ENCODE measurements at regions not wholly inside any gene's neighbourhood (a gene's known extent, or its start where the extent isn't known, plus 50 kb on each side); places are given as distances from the start of the nearest gene placed in this dataset.

DNA sequence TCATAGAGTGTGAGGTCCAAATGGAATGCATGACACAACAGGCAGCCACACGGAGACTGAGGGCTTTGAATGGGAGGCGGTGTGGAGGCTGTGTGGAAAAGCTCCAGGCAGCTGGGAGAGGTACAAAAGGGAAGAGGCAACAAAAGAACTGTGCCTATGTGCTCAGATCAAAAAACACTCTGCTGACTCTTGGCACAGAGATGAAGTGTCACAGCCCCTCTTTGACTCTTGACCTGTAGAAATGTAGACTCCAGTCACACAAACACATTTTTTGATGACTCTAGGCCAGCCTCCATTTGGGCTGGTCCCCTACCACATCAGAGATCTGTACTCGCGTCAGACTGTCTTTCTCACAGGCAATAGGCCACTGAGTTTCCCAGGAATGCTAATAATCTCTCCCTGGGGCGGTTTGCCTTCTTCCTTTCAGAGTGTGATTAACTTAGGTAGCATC lies 456.0 kb downstream of the TUSC7 start:
- no peak for TF ChIP-seq POLR2AphosphoS5 (IDR thresholded peaks at IDR 0.05)
- TF ChIP-seq, protein P1, sequence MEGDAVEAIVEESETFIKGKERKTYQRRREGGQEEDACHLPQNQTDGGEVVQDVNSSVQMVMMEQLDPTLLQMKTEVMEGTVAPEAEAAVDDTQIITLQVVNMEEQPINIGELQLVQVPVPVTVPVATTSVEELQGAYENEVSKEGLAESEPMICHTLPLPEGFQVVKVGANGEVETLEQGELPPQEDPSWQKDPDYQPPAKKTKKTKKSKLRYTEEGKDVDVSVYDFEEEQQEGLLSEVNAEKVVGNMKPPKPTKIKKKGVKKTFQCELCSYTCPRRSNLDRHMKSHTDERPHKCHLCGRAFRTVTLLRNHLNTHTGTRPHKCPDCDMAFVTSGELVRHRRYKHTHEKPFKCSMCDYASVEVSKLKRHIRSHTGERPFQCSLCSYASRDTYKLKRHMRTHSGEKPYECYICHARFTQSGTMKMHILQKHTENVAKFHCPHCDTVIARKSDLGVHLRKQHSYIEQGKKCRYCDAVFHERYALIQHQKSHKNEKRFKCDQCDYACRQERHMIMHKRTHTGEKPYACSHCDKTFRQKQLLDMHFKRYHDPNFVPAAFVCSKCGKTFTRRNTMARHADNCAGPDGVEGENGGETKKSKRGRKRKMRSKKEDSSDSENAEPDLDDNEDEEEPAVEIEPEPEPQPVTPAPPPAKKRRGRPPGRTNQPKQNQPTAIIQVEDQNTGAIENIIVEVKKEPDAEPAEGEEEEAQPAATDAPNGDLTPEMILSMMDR (IDR thresholded peaks at IDR 0.05) = no peak
- TF ChIP-seq EP300 (IDR thresholded peaks at IDR 0.05) = no peak
- no peak for TF ChIP-seq POLR2A (IDR thresholded peaks at IDR 0.05)
- no peak for ATAC-seq
- Histone ChIP-seq H3K27me3 (no peaks in the 10 kb centered on the region), H3K27ac (no peak overlapping the region), H3K9me3 (no peaks in the 10 kb centered on the region), H3K4me3 (no peak overlapping the region), H3K4me1 (no peaks in the 10 kb centered on the region), H3K36me3 (no peaks in the 10 kb centered on the region)
- WGBS, 2 donors (ENCODE audit: low coverage in 1 of 2) = 68 to 81% methylated on average over 3 to 5 of the region's 5 CpGs

- H3K36me3 ChIP-seq = no peaks in the 10 kb centered on the region
- no peak overlapping the region for H3K27ac ChIP-seq
- H3K4me1 ChIP-seq = no peaks in the 10 kb centered on the region
- 82 to 88% methylated on average over 3 to 4 of the region's 4 CpGs for WGBS, 2 donors (ENCODE audit: low coverage in 1 of 2)
- ATAC-seq = no peak
- no peaks in the 10 kb centered on the region for H3K27me3 ChIP-seq
- H3K9me3 ChIP-seq = no peaks in the 10 kb centered on the region
- TF ChIP-seq EP300 (IDR thresholded peaks at IDR 0.05) = no peak
- no peak for TF ChIP-seq POLR2A (IDR thresholded peaks at IDR 0.05)
- TF ChIP-seq POLR2AphosphoS5 (IDR thresholded peaks at IDR 0.05) = no peak
- TF ChIP-seq, protein P1 (IDR thresholded peaks at IDR 0.05) = no peak
- no peak overlapping the region for H3K4me3 ChIP-seq
Observed at GRCh38 chr3:117168896-117169295, 459.3 kb downstream of the TUSC7 start.

DNA sequence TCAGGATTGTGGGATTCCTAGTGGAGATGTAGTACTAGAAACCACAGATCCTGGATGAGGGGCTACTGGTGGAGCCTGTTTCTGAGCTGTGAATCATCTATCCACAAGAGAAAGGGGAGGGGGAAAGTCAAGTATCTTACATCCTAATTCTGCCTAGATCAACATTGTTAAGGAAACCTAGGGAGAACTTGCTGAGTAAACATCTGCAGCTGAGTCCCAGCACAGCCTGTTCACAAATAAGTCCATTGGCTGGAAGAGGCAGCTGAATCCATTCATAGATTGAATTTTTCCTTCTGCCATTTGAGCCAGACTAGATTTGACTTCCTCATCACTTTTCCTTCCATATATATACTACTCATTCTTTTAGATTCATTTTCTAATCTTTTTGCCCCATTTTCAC lies 460.5 kb downstream of the TUSC7 start:
- Histone ChIP-seq H3K4me3 (no peak overlapping the region), H3K9me3 (no peaks in the 10 kb centered on the region), H3K4me1 (no peaks in the 10 kb centered on the region), H3K36me3 (no peaks in the 10 kb centered on the region), H3K27me3 (no peaks in the 10 kb centered on the region), H3K27ac (no peak overlapping the region)
- TF ChIP-seq, protein P1 (IDR thresholded peaks at IDR 0.05) = no peak
- TF ChIP-seq EP300 (IDR thresholded peaks at IDR 0.05) (no peak), POLR2A (IDR thresholded peaks at IDR 0.05) (no peak), POLR2AphosphoS5 (IDR thresholded peaks at IDR 0.05) (no peak)
- no peak for ATAC-seq

DNA sequence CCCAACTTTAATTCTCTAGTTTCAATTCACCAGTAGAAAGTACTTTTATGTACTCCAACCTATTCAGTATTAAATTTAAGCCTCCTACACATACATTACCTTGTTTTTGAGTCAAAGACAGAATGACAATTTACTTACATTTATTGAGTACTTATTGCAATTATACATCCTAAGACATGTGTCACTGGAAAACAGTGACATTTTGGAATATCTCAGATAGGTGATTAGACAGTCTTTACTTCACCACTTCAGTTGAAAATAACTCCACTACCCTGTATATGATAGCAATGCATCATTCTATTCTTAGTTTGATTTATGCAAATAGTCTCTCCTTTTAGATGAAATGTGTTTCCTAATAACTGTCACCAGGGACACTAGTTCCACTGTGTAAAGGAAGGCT lies 461.5 kb downstream of the TUSC7 start:
- no peak for ATAC-seq
- Histone ChIP-seq H3K4me3 (no peak overlapping the region), H3K9me3 (no peaks in the 10 kb centered on the region), H3K27me3 (no peaks in the 10 kb centered on the region), H3K27ac (no peak overlapping the region), H3K4me1 (no peaks in the 10 kb centered on the region), H3K36me3 (no peaks in the 10 kb centered on the region)
- no peak for TF ChIP-seq POLR2A (IDR thresholded peaks at IDR 0.05)
- TF ChIP-seq EP300 (IDR thresholded peaks at IDR 0.05) = no peak

- TF ChIP-seq, protein P1 (IDR thresholded peaks at IDR 0.05) = no peak
- no peak for TF ChIP-seq POLR2AphosphoS5 (IDR thresholded peaks at IDR 0.05)
- no peak for TF ChIP-seq EP300 (IDR thresholded peaks at IDR 0.05)
- H3K27me3 ChIP-seq = no peaks in the 10 kb centered on the region
- no peak for ATAC-seq
- no peaks in the 10 kb centered on the region for H3K36me3 ChIP-seq
- no peaks in the 10 kb centered on the region for H3K9me3 ChIP-seq
- H3K4me3 ChIP-seq = no peak overlapping the region
- no peaks in the 10 kb centered on the region for H3K4me1 ChIP-seq
- H3K27ac ChIP-seq = no peak overlapping the region
- 73% methylated on average over 1 of the region's 1 CpG; no CpG with 5 or more reads in 1 of the 2 donors for WGBS, 2 donors (ENCODE audit: low coverage in 1 of 2)
Observed at GRCh38 chr3:117172426-117172825, 462.8 kb downstream of the TUSC7 start.

DNA sequence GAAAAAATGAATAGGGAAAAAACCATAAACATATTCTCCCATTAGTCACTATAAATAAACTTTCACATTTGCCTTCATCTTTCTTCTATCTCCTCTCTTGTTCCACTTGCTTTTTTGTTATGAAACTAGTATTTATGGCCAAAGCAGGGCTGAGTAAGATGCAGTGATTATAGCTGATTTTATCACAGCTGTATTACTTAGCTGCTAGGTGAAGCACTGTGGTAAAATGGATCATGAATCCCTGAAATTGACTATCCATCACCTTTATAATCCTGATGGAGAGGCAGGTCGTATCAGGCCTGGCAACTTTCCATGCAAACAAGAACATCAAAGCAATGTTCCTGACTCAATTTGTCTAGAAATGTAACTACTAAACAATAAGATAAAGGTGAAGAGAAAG lies 471.6 kb downstream of the TUSC7 start:
- 29 to 47% methylated on average over 1 of the region's 1 CpG for WGBS, 2 donors (ENCODE audit: low coverage in 1 of 2)
- H3K27me3 ChIP-seq = no peaks in the 10 kb centered on the region
- H3K4me3 ChIP-seq = no peak overlapping the region
- no peak overlapping the region for H3K27ac ChIP-seq
- no peak for ATAC-seq
- no peaks in the 10 kb centered on the region for H3K4me1 ChIP-seq
- TF ChIP-seq, protein P1 (IDR thresholded peaks at IDR 0.05) = no peak
- TF ChIP-seq POLR2AphosphoS5 (IDR thresholded peaks at IDR 0.05) = no peak
- TF ChIP-seq EP300 (IDR thresholded peaks at IDR 0.05) = no peak
- TF ChIP-seq POLR2A (IDR thresholded peaks at IDR 0.05) = no peak
- H3K36me3 ChIP-seq = no peaks in the 10 kb centered on the region
- no peaks in the 10 kb centered on the region for H3K9me3 ChIP-seq
